ENCODE measurements at regions not wholly inside any gene's neighbourhood (a gene's known extent, or its start where the extent isn't known, plus 50 kb on each side); places are given as distances from the start of the nearest gene placed in this dataset.

GRCh38 chr13:33446821-33447725 lies 161.5 kb upstream of the STARD13 start:
- TF ChIP-seq CTCF (conservative IDR thresholded peaks at IDR 0.05) (no peak), ZFX (IDR thresholded peaks at IDR 0.05) (no peak)

Measured in C4-2B (cell line).